Stimulated activated CD4-positive, alpha-beta T cell treated with anti-CD3 and anti-CD28 coated beads, Interleukin-2, amount 100 ng/mL, for 48 hours (primary cell): ENCODE measurements at regions not wholly inside any gene's neighbourhood (a gene's known extent, or its start where the extent isn't known, plus 50 kb on each side); places are given as distances from the start of the nearest gene placed in this dataset.

ENCODE experiments used
- DNase-seq, 2 donors: peaks; one replicate each; pipeline ENCODE4 v3.0.0-alpha.2; 2020

- no peak for DNase-seq
These were observed 586.3 kb upstream of the LMCD1 start for GRCh38 chr3:7915356-7915755.

DNA sequence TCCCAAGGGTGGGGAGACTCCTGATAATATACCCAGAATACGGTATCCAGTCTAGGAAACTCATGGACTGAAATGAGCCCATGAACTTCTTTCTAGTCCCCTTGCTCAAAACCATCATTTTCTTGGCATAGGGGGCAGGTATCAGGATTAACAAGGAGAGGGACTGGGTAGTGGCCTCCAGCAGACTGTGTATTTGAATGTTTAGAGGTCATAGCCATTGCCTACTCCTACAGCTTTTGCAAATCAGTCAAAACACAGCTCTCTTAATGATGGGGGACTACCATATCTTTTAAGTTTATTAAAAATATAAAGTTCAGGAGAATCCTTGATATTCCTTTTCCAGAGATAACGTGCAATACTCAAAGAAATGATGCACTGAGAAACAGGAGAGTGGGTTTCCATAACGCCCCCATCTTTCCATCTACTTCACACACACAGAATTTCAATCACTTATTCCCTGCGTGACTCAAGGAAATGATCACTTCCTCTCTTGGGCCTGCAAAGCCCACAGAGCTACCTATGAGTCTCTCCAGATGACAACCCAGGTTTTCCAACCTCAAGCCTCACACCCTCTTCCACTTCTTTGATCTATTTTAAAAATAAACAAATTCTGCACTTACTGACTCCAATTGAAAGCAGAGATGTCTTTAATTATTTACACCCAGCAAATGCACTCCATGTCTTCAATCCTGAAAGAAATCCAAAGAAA lies 584.0 kb upstream of the LMCD1 start:
- DNase-seq, result peak in 1 of 2 donors; percentile 4

GRCh38 chr3:7920211-7920610 lies 581.4 kb upstream of the LMCD1 start:
- DNase-seq, result no peak

GRCh38 chr3:7924228-7924627 lies 577.4 kb upstream of the LMCD1 start:
- DNase-seq, result no peak

GRCh38 chr3:7927015-7927414 lies 574.6 kb upstream of the LMCD1 start:
- DNase-seq, result no peak

GRCh38 chr3:7927864-7928263 lies 573.8 kb upstream of the LMCD1 start:
- DNase-seq, result no peak

DNA sequence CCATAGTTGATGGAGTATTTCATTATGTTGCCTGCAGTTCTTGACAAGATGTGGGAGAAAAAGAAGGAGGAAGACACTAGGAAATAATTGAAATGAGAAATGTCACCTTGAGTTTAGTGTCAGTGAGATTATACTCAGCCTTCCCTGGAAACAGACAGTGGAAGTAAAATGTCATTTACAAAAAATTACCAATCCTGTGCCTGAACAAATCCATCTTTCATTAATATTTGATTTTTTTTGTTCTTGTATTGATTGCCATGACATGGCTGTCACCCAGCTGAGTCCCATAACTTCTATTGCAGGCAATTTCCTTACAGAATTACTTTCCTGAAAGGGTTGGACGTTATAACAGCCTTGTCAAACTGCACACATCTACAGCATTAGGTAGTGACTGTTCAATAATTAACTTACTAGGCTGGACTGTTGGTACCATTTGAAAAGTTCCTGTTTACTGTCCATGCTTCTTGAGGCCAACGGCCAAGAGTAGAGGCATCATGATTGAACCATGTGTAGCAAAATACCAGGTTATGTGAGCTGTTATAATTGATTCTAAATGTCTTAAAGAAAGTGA lies 572.2 kb upstream of the LMCD1 start:
- no peak for DNase-seq

DNA sequence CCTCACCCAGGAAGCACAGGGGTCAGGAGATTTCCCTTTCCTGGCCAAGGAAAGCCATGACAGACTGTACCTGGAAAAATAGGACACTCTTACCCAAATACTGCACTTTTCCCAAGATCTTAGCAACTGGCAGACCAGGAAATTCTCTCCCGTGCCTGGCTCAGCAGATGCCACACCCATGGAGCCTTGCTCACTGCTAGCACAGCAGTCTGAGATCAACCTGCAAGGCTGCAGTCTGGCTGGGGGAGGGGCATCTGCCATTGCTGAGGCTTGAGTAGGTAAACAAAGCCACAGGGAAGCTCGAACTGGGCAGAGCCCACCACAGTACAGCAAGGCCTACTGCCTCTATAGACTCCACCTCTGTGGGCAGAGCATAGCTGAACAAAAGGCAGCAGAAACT lies 567.3 kb upstream of the LMCD1 start:
- no peak for DNase-seq

GRCh38 chr3:7947930-7948329 lies 553.7 kb upstream of the LMCD1 start:
- DNase-seq, result no peak

DNA sequence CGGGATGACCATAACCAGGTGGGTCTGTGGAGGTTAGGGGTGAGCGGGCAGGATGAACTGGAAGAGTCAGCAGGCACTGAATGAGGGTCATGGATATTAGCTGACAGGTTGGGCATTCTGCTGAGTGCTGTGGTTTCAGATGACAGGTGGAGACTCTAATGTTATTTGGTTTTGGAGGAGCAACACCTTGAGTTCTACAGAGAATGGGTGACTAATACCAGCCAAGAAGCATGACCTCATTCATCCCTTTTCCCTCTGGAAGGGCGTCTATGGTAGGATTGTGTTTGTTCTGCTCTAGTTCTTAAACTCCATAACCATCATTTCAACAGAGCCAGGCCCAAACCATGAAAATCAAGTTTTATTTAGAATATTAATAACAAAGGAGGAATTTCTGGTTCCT lies 550.7 kb upstream of the LMCD1 start:
- no peak for DNase-seq

DNA sequence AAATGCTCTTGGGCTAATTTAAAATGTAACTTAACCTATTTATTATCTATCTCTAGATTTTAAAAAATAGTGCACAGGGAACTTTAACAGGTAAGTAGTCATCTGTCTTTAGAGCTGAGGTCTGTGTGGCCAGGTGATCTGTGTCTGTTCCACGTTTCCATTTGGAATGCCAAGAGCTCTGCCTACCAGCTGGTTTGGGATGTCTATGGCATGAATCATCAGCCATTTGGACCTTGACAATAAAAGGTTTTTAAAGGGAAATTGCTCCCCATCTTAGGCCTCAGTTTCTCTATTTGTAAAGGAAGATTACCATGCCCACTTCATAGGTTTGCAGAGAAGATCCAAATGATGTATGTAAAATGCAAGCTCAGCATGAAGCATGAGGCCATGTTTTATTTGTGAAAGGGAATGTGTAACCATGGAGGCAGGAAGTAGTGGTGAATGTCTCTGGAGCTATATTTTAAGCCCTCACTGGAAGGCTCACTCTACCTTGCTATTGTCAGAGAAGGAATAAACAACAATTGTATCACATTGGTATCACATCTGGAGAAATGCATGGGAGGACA lies 548.1 kb upstream of the LMCD1 start:
- no peak for DNase-seq

GRCh38 chr3:7957024-7957423 lies 544.6 kb upstream of the LMCD1 start:
- no peak for DNase-seq

GRCh38 chr3:7959094-7959493 lies 542.5 kb upstream of the LMCD1 start:
- DNase-seq, result no peak

- DNase-seq, result no peak
These were observed 541.0 kb upstream of the LMCD1 start for GRCh38 chr3:7960601-7961000.

GRCh38 chr3:7962301-7962700 lies 539.3 kb upstream of the LMCD1 start:
- no peak for DNase-seq

DNA sequence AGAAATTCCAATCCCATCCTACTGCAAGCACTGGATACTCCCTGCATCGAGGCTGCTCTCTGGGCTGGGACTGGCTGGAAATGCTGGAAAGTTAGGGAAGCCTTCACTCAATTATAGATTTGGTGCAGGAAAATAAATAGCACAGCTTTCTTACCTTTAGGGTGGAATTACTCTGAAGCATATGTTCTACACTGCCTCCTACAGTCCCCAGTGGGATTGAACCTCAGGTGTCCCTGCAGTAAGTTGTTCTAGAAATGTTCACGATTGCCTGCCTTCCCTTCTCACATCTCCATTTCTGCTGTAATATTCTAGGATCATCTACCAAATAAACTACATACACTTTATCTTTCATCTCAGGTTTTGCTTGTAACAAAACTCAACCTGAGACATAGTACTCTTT lies 536.7 kb upstream of the LMCD1 start:
- DNase-seq, result no peak

- DNase-seq, result no peak
These were observed 528.6 kb upstream of the LMCD1 start for GRCh38 chr3:7973006-7973405.

DNA sequence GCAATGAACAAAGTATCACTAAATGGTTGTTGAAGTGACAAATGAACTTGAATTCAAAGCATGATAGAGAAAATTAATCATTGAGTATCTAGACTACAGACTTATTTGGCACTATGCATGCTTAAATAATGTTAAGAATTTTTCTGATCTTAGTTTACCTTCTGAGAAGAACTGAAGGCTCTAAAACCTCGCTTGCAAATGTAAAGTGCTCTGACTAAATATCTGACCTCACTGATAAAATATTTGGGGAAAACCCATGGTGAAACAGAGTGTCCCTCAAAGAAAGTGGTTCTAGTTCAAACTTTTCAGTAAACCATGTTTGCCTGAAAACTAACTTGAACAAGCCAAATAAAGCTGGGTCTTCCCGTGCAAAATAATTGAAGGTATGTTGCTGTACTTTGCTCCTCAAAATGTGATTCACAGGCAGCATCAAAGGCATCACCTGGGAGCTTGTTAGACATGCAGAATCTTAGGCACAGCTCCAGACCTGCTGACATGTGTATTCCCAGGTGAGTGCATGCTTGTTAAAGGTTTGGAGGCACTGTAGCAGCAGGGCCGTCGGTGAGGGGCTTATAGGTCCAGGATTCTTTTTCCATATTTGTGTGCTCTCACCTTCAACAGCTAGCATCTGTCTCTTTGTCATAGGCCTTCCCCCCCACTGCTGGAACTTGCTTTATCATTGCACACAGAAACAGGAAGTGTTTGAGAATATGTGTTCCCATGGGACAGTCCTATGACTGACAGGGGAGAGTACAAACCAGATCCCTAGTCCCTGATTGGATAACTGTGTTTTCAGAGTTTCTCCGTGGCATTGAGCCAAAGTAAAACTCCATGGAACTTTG lies 524.2 kb upstream of the LMCD1 start:
- no peak for DNase-seq

DNA sequence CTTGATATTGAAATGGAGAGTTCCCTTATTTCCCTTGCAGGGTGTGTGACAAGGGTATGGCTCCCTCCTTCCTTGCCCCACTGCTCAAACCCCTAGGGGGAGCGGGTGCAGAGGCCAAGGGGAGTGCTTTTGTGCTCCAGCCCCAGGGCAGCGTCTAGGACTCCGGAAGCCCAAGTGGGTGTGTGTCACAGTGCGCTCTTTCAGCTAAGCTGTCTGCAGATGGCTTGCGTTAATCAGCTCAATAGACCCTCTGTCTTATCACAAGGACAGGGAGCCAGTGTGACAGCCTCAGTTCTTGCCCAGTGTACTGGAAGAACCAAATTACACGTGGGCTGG lies 523.6 kb upstream of the LMCD1 start:
- DNase-seq, result no peak

GRCh38 chr3:7982126-7982525 lies 519.5 kb upstream of the LMCD1 start:
- no peak for DNase-seq

- DNase-seq, result no peak
These were observed 502.2 kb upstream of the LMCD1 start for GRCh38 chr3:7999384-7999783.

- no peak for DNase-seq
These were observed 500.3 kb upstream of the LMCD1 start for GRCh38 chr3:8001307-8001706.

DNA sequence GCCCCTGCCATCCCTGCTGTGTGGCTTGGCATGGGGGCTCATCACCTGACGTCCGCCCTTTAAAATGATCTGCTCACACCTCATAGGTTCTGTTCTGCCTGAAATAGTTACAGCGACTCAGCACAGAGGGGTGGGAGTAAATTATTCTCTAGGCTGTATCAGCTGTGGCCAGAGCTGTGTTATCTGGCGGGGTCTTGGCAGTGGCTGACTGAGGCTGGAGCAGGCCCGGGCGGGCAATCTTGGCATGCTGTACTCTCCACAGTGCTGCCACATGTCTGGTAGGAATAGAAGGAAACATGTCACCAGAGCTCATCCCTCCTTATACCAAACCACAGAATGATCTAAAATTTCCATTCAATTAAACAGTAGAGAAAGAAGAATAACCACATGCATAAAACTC lies 499.9 kb upstream of the LMCD1 start:
- DNase-seq, result no peak

- no peak for DNase-seq
These were observed 489.7 kb upstream of the LMCD1 start for GRCh38 chr3:8011902-8012301.
